ENCODE measurements at regions not wholly inside any gene's neighbourhood (a gene's known extent, or its start where the extent isn't known, plus 50 kb on each side); places are given as distances from the start of the nearest gene placed in this dataset.

- TF ChIP-seq POLR2A (IDR thresholded peaks at IDR 0.05) (no peak), CTCF (IDR thresholded peaks at IDR 0.05) (no peak)
Observed at GRCh38 chr11:11178671-11179638, 174.1 kb downstream of the CSNK2A3 start.

All from Peyer's patch (tissue), 4 donors.